ENCODE measurements at regions not wholly inside any gene's neighbourhood (a gene's known extent, or its start where the extent isn't known, plus 50 kb on each side); places are given as distances from the start of the nearest gene placed in this dataset.

- no TSS peak for BruUV-seq (replicated peaks)
- no peak overlapping the region for H3K4me2 ChIP-seq (ENCODE audit: low read depth, low read length)
- H3K9me3 ChIP-seq (ENCODE audit: low read length): no peaks in the 10 kb centered on the region; the same call in 1 of the 2 replicates
- intact Hi-C loops (cut with micrococcal nuclease; ENCODE audit: unreplicated experiment): no loop called here
- no peak for ATAC-seq
- no peaks in the 10 kb centered on the region for H3K27me3 ChIP-seq (ENCODE audit: control insufficient read depth in 1 of 2, insufficient read depth in 2 of 2, low read length in 2 of 2)
- H3K36me3 ChIP-seq (replicated peaks in 1 of 2; ENCODE audit: control insufficient read depth in 1 of 2, insufficient read depth in 2 of 2, low read length in 2 of 2): no peaks in the 10 kb centered on the region
- DNase-seq (ENCODE audit: low spot score): no peak
- no peaks in the 10 kb centered on the region for H3K79me2 ChIP-seq (ENCODE audit: insufficient read depth, low read length)
- 0% methylated on average over 1 of the region's 1 CpG for WGBS (ENCODE audit: low lambda C conversion rate)
- H2AFZ ChIP-seq (ENCODE audit: low read length): no peak overlapping the region
- ChIA-PET POLR2A (no interaction called here), CTCF (ENCODE audit: low intra/inter-chr PET ratio, low total read pairs) (no interaction called here)
- H3K9ac ChIP-seq (ENCODE audit: insufficient read depth, low read depth, low read length): no peak overlapping the region
- H3K4me3 ChIP-seq (replicated peaks in 1 of 3; ENCODE audit: insufficient read depth in 1 of 3, low read depth in 2 of 3, low read length in 3 of 3): no peak overlapping the region
- no peak overlapping the region for H3K27ac ChIP-seq (ENCODE audit: extremely low read length, insufficient read depth, low read length)
- no peak for FAIRE-seq
- H4K20me1 ChIP-seq (ENCODE audit: insufficient read depth, low read length): no peaks in the 10 kb centered on the region
- in situ Hi-C loops (cut with HindIII; ENCODE audit: extremely low pct_ligation_motif_present, low pct_unique_long_range_greater_than_20kb): no loop called here
- H3K4me1 ChIP-seq (ENCODE audit: insufficient read depth, low read length): no peaks in the 10 kb centered on the region
- TF ChIP-seq REPIN1 (CRISPR knock-in tag; IDR thresholded peaks at IDR 0.05; ENCODE audit: borderline replicate concordance, low read depth) (no peak), POGZ (CRISPR knock-in tag; IDR thresholded peaks at IDR 0.05) (no peak), TGIF2 (CRISPR knock-in tag; IDR thresholded peaks at IDR 0.05) (no peak), TRIM22 (IDR thresholded peaks at IDR 0.05) (no peak), ZNF737 (CRISPR knock-in tag; IDR thresholded peaks at IDR 0.05; ENCODE audit: borderline replicate concordance) (no peak), CREM (IDR thresholded peaks at IDR 0.05) (no peak), CREM (CRISPR knock-in tag; IDR thresholded peaks at IDR 0.05) (no peak), ZNF543 (CRISPR knock-in tag; IDR thresholded peaks at IDR 0.05) (no peak), NFKB2 (CRISPR knock-in tag; IDR thresholded peaks at IDR 0.05; ENCODE audit: borderline replicate concordance) (no peak), MTF1 (CRISPR knock-in tag; IDR thresholded peaks at IDR 0.05) (no peak), ZNF772 (CRISPR knock-in tag; IDR thresholded peaks at IDR 0.05) (no peak)
These were observed 439.5 kb downstream of the AMY1C start for GRCh38 chr1:104189207-104189606.
